NCI-H2227 (cell line): ENCODE measurements at regions not wholly inside any gene's neighbourhood (a gene's known extent, or its start where the extent isn't known, plus 50 kb on each side); places are given as distances from the start of the nearest gene placed in this dataset.
"Not testable (repeated sequence)": the region's sequence is repeated elsewhere in the genome, so short reads cannot be mapped to it uniquely, and the experiment has no call there.

Experiments used
- DNase-seq: peaks from one replicate; lab custom pipeline; 2025; ENCODE audit not compliant: unreplicated experiment; lab: John Stamatoyannopoulos, UW

GRCh38 chr21:9822093-9822820 is 699.1 kb upstream of the TPTE start:
- DNase-seq: not testable (repeated sequence)

GRCh38 chr21:9823197-9824157 is 697.9 kb upstream of the TPTE start:
- peak; percentile 1 for DNase-seq

- not testable (repeated sequence) for DNase-seq
Measured at GRCh38 chr21:9830801-9831200, 690.6 kb upstream of the TPTE start.

- DNase-seq: not testable (repeated sequence)
Measured at GRCh38 chr21:9832751-9833150, 688.6 kb upstream of the TPTE start.

GRCh38 chr21:9836547-9836946 is 684.8 kb upstream of the TPTE start:
- DNase-seq: not testable (repeated sequence)

- not testable (repeated sequence) for DNase-seq
Measured at GRCh38 chr21:9837001-9837400, 684.4 kb upstream of the TPTE start.

- not testable (repeated sequence) for DNase-seq
Measured at GRCh38 chr21:9837526-9837925, 683.9 kb upstream of the TPTE start.

- DNase-seq: peak; percentile 58
Measured at GRCh38 chr21:9837946-9838737, 683.2 kb upstream of the TPTE start.

GRCh38 chr21:9838738-9839642 is 682.4 kb upstream of the TPTE start:
- DNase-seq: peak; percentile 4

GRCh38 chr21:9844106-9844505 is 677.3 kb upstream of the TPTE start:
- not testable (repeated sequence) for DNase-seq

- DNase-seq: not testable (repeated sequence)
Measured at GRCh38 chr21:9847511-9847910, 673.9 kb upstream of the TPTE start.

- not testable (repeated sequence) for DNase-seq
Measured at GRCh38 chr21:9851166-9851565, 670.2 kb upstream of the TPTE start.

GRCh38 chr21:9851695-9852094 is 669.7 kb upstream of the TPTE start:
- not testable (repeated sequence) for DNase-seq

GRCh38 chr21:9857563-9857962 is 663.8 kb upstream of the TPTE start:
- DNase-seq: not testable (repeated sequence)

GRCh38 chr21:9859865-9860264 is 661.5 kb upstream of the TPTE start:
- DNase-seq: not testable (repeated sequence)

GRCh38 chr21:9862456-9862855 is 658.9 kb upstream of the TPTE start:
- not testable (repeated sequence) for DNase-seq

- DNase-seq: not testable (repeated sequence)
Measured at GRCh38 chr21:9867815-9868214, 653.6 kb upstream of the TPTE start.

GRCh38 chr21:9873096-9873495 is 648.3 kb upstream of the TPTE start:
- DNase-seq: not testable (repeated sequence)

GRCh38 chr21:9874136-9874535 is 647.2 kb upstream of the TPTE start:
- DNase-seq: not testable (repeated sequence)

GRCh38 chr21:9881430-9881829 is 640.0 kb upstream of the TPTE start:
- not testable (repeated sequence) for DNase-seq
